HG03060 (cell line): ENCODE measurements at regions not wholly inside any gene's neighbourhood (a gene's known extent, or its start where the extent isn't known, plus 50 kb on each side); places are given as distances from the start of the nearest gene placed in this dataset.

Experiments
- ATAC-seq: cut with Tn5 transposase; IDR thresholded peaks from one replicate; pipeline ENCODE4 v1.9.1; 2021; ENCODE audit warnings: low read depth, moderate number of reproducible peaks; ENCODE audit not compliant: unreplicated experiment

DNA sequence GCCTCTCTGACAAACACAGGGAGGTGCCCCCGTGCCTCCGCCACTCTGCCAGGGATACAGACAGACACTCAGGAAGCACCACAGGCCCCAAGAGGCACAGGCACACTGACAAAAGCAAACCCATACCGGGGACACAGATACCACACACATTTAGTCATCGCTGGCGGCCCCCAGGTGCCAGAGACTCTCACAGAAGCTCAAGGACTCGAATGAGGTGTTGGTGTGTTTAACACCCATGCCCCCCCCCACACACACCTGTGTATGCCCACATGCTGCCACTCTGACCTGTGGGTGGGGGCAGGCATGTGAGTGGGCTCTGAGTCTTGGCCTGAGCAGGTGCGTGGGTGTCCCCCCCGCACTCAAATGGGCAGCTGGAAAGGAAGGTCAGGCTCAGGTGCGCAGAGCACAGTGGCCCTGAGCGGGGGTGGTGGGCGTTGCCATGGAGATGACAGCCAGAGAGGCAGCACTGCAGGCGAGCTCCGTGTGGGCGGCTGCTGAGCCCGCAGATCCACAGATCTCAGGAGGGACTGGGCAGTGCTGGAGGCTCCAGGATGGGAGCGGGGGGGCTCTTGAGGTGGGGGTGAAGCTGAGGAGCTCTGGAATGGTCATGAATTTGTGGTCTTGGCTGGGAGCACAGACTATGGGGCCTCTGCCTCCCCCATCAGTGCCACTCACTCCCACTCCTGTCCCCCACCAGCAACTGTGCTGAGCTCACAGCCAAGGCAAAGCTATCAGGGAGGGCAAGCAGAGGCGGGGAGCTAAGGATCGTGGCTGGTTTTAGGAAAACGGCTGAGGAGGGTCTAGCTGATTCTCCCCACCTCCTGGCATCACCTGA lies 73.9 kb upstream of the TAF1B start:
- ATAC-seq, result no peak

DNA sequence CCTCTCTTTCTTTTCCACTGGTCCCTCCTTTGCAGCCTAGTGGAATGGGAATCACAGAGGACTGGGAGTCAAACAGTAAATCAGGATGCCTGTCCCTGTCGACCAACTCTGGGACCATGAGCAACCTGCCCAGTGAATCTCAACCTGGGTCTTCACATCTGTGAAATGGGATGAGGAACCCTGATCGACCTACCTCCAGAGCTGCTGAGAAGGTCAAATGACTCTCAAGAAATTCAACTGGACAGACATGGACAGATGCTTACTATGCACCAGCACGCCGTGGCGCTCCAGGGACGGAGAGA lies 73.3 kb upstream of the TAF1B start:
- ATAC-seq, result no peak

DNA sequence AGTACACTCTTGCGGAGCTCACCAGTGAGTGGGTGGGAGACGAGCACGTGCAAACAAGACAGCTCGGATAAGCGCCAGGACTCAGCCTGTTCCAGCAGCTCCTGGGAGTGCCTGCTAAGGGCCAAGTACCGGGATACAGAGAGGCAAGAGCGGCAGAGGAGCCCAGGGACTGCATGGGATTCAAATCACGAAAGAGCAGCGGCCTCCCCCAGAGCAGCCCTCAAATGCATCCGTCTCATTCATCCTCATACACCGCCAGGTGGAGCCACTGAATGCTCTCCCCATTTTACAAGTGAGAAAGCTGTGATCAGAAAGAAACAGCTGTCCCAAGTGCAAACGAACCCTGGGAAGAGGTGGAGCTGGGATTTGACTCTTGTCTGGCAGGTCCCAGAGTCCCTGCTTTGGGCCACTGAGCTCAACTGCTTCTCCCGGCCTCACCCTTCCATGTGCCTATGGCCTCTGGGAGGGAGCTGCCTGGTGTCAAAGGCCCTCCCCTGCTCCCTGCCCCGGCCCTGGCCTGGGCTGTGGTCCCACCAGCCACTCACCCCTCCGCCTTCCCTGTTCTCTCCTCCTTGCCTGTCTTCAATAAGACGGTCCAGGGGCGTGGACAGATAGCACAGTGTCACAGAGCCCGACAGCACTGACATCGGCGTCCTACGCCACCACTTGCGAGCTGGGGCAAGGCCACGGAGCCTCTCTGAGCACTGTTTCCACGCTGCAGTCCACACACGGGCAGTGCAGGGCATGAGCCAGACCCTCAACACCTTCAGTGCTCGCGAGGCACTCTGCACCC lies 72.8 kb upstream of the TAF1B start:
- ATAC-seq, result no peak

DNA sequence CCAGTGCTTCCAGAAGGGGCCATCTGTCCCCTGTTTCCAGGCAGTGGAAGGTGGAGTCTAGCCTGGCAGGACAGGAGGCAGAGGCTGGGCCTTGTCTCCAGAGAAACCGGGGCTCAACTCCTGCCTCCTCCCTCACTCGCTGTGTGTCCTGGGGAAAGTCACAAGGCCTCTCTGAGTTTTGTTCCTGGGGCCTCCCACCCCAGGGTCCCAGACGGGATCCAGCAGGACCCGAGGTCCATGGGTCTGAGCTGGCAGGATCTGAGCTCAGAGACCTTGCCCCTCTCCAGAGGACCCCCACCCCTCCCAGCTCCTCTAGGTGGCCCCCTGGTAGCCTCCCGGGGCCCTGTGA lies 72.2 kb upstream of the TAF1B start:
- ATAC-seq, result no peak

DNA sequence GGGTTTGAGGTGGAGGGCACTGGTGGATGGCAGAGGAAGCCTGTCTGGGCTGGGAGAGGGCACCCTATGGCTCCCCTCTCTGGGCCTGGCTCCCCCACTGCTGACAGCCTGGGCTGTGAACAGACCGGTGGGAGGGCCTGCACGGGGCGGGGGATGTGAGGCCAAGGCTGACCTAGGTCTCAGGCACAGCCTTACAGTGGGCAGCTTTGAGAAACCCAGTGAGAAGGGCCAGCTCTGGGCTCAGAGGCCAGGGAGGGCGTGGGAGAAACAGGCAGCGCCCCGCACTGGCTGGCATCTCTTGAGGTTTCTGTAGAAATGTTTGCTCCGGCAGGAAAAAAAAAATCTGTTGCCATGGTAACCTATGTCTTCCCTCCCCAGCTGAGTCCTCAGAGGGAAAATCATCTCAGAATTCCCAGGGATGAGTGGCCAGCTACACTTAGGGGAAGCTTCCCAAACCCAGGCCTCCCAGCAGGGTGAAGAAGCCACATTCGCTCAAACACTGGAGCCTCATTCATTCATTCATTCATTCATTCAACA lies 71.7 kb upstream of the TAF1B start:
- ATAC-seq, result no peak

DNA sequence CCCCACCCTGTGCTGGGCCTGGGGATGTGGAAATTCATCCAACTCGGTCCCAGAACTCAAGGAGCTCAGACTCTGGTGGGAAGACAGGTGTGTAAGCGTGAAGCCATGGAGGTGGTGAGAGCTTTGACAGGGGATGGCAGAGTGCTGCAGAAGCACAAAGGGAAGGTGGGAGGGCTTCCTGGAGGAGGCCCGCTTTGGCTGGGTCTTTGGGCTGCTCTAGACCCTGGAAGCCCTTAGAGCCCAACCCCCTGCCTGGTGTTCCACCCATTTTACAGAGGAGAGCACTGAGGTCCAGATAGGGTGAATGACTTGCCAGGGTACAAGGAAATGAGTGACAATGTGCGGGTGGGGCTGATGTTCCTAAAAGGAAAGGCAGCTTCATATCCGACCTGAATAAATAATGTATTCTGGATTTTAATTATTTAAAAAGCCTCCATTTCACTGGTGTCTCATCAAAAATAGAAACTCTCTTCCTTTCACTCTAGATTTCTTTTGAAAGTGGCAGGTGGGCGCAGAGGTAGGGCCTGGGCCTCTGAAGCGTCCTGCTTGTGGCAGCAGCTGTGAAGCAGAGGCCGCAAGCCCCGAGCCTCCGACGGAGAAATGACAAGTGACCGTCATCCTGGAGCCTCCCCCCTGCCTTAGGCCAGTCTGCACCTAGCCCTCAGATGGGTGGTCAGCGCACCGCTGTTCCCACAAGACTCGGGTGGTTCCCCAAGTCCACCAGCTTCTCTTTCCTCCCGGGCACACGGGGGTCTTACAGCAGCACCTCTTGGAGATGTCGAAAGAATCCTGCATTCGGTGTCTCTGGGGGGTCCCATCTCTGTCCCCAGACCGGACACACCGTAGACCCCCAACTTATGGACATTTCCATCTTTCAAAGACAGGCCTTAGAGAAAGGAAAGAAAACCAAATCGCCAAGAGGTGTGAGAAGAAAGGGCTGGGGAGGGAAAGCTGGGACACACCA lies 71.0 kb upstream of the TAF1B start:
- no peak for ATAC-seq

DNA sequence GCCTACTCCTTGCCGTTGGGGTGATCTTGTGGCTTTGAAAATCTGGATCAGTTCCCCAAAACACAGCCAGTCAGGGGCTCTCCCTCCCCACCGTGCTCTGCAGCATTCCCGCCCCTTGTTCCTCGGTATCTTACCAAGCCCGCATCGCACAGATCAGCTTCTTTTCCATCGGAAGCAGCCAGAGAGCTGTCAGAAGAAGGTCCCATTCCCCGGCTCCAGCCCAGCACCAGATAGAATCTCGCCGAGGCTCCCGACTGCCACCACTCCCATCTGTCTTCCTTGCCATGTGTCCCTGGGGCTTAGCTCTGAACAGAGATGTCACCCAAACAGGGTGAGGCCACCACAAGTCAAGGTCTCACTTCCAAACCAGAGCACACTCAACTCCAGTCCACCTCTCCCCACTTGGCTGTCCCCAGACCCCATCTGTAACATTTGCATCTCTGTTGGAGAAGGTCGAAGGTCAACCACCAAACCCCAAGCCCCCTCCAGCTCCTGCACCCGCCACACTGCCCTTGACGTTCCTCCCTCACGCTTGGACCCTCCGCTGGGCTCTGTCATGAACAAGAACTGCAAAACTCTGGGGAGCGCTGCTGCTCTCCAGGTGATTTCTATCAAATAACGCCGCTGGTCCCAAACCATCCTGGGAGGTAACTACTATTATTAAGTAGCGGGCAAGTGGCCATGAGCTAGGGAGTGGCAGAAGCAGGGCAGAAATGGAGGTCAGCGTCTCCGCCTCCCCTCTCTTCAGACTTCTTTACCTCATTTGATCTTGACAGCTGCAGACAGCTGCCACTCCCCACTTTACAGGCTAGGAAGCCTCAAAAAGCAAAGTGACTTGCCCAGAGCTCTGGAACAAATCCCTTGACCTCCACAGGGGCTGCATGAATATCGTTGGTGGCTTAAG lies 70.0 kb upstream of the TAF1B start:
- ATAC-seq, result no peak

DNA sequence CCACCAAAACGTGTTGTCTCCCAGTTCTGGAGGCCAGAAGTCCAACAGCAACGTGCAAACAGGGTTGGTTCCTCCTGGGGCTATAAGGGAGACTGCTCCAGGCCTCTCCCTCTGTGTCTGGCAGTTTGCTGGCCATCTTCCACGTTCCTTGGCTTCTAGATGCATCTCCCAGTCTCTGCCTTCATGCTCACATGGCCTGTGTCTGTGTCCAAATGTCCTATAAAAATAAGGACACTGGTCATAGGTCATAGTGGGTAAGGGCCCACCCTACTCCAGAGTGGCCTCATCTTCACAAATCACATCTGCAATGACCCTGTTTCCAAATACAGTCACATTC lies 69.4 kb upstream of the TAF1B start:
- no peak for ATAC-seq

DNA sequence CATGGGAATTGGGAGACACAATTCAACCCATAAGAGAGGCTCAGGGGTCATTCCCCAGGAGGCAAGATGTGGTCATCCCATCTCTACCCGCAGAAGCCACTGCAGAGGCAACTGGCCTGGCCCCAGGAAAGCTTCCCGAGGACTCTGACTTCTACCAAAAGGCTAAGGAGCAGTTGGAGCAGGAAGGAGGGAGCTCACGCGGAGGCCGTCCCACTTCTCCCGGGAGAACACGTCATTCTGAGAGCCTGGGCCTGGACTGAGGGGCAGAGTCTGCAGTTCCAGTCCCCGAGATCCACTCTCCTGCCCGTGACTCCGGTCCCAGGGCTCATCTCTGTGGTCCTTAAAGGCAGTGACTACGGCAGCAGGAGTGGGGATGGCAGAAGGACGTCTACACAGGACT lies 69.0 kb upstream of the TAF1B start:
- ATAC-seq, result no peak

DNA sequence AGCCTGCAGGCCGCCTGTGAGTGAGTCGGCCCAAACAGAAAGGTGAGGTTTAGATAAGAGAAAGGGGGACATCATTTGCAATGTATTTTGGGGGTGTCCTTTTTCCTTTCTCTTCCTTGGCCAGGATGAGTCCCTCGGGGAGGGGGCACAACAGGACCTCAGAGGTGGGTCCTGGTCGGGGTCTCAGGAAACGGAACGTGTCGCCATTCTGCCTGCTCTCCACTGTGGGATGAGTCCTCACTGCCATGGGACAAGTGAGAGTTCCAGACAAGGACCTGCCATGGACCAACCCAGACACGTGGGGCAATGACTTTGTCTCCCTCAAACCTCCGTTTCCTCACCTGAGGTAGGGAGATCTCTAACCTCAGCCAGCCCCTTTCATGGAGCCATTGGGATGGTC lies 67.9 kb upstream of the TAF1B start:
- no peak for ATAC-seq

DNA sequence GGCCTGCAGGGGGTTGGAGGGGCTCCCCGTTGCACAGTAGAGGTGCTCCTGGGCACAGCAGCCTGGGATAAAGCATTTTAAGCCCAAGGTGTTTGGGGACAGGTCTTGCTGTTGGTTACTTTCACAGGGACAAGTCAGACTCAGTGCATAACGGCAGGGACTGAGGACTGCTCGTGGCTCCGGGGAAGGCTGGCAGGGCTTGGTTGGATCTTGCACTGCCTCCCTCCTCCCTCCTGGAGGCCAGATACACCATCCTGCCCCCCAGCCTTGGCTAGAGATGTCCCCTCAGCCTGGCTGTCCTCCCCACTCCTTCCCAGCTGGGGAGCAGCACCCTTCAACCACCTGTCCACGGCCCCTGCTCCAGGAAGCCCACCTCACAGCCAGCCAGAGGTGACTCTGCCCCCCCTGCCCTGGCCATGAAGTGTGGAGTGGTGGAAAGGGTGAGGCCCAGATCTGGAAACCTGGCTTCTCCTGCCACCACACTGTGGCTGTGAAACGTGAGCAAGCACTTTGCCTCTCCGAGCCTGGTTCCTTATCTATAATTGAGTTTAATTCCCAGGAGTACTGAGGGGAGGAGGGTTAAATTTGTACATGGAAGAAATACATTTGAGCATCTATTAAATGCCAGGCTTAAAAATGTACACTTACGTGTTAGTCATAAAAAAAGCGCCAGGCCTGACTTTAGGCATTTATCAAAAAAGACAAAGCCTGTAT lies 67.1 kb upstream of the TAF1B start:
- no peak for ATAC-seq

DNA sequence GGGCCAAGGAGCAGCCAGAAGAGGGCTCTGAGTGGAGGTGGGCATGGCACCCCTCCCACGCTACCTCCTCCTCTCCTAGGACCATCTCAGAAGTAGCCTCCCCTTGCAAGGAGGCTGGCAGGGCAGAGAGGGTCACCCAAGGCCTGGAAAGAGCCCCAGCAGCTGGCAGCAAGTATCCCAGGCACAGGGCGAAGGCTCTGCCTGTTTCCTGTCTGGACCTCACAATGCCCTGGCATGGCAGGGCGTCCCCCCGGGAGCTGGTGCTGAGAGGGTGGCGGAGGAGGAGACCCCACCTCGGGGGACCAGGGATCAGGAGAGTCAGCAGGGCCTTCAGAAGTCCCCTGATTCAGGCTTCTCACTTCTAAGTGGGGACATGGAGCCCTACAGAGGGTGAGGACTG lies 66.2 kb upstream of the TAF1B start:
- ATAC-seq, result no peak

DNA sequence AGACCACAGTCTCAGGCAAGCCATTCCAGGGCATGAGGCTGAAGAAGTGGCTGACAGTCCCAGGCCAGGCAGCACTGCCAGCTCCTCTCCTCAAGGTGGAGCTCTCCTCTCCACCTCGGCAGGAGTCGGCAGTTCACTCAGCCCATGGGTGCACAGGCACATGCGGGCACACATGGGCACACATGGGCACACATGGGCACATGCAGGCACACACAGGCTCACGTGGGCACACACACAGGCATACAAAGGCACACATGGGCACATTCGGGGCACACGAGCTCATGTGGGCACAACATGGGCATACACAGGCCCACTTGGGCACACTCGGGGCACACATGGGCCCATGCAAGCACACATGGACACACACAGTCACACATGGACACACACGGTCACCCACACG lies 65.3 kb upstream of the TAF1B start:
- ATAC-seq, result no peak

DNA sequence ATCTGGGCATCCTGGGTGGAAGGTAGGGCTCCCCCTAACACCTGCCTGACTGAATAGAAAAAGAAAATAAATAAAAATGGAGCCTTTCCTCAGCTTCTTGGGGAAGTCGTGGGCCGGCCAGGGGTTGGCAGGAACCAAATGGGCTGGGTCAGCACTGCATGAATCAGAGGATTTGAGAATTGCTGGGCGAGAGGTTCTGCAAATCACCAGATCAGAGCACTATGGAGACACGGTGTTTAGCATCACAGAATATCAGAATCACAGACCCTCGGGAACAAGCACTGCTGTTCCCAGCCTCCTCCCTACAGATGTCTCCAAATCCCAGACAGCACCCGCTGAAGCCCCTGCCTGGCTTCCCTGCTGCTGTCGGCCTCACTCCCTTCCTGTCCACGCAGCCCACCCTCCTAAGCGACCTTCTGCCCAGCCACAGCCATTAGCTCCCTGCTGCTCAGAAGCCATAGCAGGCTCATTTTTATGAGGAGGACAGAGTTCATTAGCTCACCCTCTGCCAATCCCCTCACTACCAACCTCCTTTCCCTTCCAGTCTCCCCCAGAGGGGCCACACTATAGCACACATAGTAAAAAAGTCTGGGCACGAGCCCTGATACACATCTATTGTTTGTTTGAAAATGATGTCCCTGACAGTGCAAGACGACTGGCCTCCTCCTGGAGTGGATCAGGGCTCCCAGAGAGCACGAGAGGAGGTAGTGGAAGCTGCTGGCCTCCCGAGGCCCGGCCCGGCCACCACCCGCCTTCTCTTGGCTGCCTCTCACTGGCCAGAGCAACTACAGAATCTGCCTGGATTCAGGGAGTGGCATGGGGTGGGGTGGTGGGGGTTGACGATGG lies 64.6 kb upstream of the TAF1B start:
- ATAC-seq, result no peak

DNA sequence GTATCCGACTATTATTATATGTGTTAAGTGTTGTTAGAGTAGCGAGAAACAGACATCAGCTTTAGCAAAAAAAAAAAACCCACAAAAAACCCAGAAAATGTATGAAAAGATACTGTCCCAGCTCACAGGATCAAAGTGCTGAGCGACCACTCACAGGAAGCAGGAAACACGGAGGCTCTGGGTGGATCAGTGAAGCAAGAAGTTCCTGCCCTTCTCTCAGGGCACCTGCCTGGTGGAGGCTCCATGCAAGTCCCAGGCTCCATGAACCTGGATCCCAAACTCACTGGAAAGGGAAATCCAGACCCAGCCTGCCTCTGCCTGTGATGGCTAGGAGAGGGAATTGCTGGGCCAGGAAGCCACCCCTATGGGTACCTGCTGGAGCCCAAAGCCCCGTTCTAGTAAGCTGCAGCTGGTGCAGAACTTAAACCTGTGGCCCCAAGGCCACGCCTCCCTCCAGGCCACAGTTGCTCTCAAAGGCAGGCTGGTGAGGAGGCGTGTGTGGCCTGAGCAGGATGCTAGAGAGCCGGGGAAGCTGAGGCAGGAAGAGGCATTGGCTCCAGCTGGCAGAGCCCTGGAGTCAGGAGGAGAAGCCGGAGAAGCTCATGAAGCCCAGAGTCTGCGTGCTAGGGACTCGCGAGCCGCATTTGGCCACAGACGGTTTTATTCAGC lies 63.5 kb upstream of the TAF1B start:
- no peak for ATAC-seq

DNA sequence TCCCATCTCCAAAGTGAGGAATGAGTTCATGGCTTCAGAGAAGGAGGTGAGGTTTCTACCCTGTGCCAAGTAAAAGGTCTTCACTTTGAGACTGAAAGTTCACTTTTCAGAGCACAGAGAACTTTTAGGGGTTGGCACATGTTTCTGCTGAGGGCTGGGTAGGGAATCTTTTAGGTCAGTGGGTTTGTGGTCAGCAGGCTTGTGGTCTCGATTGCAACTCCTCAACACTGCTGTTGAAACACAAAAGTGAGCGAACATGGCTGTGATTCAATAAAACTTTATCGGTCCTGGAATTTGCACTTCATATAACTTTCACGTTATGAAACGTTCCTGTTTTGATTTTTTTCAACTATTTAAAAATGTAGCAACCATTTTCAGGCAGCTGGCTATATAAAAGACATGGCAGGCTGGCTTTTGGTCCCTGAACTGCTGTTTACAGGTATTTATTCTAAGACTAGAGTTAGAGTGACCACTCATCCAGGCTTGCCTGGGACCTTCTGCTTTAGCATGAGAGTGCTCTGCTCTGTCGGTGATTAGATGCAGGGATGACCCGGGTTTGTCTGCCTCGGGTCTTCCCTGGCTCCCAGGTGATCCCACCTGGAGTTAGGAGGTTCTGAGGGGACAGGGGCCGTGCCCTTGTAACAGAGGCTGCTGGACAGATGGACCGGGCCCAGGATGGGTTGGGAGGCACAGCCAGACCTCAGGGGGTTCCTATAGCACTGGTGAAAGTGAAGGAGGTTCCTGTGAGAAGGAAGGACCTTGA lies 62.7 kb upstream of the TAF1B start:
- no peak for ATAC-seq

DNA sequence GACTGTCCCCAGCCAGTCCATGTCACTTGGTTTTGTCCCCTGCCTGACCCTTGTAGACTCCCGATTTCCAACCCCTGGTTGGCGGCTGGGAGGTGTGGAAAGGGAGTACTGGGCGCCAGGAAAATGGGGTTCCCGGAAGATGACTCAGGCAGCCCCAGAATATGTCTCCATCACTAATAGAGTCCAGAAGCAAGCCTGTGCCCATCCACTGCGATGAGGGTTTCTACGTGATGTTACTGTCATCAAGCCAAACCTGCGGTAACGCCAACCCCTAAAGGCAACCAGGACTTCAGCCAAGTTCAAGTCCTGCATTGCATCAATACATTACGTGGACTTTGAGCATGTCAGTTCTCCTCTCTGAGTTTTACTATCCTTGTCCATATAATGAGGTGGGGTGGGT lies 62.0 kb upstream of the TAF1B start:
- no peak for ATAC-seq
